ENCODE measurements at regions not wholly inside any gene's neighbourhood (a gene's known extent, or its start where the extent isn't known, plus 50 kb on each side); places are given as distances from the start of the nearest gene placed in this dataset.

- no peak overlapping the region for H3K27ac ChIP-seq (ENCODE audit: low read length)
- peak in 1 of 2 donors; percentile 36 for ATAC-seq
- H3K27me3 ChIP-seq (ENCODE audit: control insufficient read depth, insufficient read depth), result no peaks in the 10 kb centered on the region
- intact Hi-C loops (cut with DNase I), result no loop called here
- no peak overlapping the region for H3K4me3 ChIP-seq (ENCODE audit: low read length)
- 61% methylated on average over 4 of the region's 4 CpGs for WGBS
- peak in 2 of 3 donors; percentile 15 to 29 for DNase-seq
- no peaks in the 10 kb centered on the region for H3K4me1 ChIP-seq (ENCODE audit: control insufficient read depth, insufficient read depth, low read length)
- H3K9me3 ChIP-seq (ENCODE audit: control insufficient read depth, low read length), result no peaks in the 10 kb centered on the region
Observed at GRCh38 chr13:60970736-60971135, 444.9 kb downstream of the PCDH20 start.

DNA sequence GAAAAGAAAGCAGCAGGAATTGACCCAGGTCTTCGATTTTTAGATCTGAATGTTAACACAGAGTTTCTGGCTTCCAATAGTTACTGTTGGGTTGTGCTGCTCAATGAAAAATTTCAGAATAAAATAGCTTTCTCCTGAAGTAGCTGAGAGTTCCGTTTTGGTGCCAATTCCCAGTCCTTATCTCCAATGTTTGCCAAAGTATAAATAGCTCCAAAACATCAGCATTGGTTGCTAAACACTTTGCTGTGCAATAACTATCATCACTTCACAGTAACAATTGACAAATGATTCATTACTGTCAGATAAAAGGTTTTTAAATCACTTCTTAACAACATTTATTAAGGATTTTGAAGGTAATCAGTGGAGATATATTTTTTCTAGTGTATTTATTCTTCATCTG lies 446.0 kb downstream of the PCDH20 start:
- 18% methylated on average over 2 of the region's 2 CpGs for WGBS
- intact Hi-C loops (cut with DNase I), result no loop called here
- H3K27ac ChIP-seq (ENCODE audit: low read length), result no peak overlapping the region

DNA sequence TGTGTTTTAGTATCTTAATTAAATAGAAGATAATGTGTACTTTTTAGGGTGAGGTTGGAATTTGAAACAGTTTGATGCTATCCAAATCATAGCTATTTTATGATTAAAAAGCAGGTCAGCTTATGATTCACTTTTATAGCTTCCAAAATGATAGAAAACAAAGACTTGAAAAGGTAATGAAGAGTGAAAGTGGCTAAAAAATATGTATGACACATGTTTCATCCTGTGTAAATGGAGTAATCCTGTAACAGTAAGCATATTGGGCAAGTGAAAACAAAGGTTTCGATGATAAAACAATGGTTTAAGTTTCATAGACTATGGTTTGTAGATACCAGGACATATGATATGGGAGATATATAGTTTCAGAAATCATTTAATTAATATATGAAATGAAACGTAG lies 456.2 kb downstream of the PCDH20 start:
- intact Hi-C loops (cut with DNase I), result no loop called here
- WGBS, result 79% methylated on average over 2 of the region's 2 CpGs
- Histone ChIP-seq H3K9me3 (ENCODE audit: control insufficient read depth, low read length) (no peaks in the 10 kb centered on the region), H3K4me3 (ENCODE audit: low read length) (no peak overlapping the region), H3K27me3 (ENCODE audit: control insufficient read depth, insufficient read depth) (no peaks in the 10 kb centered on the region), H3K4me1 (ENCODE audit: control insufficient read depth, insufficient read depth, low read length) (no peaks in the 10 kb centered on the region), H3K27ac (ENCODE audit: low read length) (no peak overlapping the region)
- ATAC-seq (no peak), DNase-seq (no peak)

More for the DNA sequence above, 446.0 kb downstream of the PCDH20 start:
- H3K4me1 ChIP-seq (ENCODE audit: control insufficient read depth, insufficient read depth, low read length), result no peaks in the 10 kb centered on the region
- DNase-seq (no peak), ATAC-seq (peak; percentile 75 to 86)
- no peaks in the 10 kb centered on the region for H3K9me3 ChIP-seq (ENCODE audit: control insufficient read depth, low read length)
- no peak overlapping the region for H3K4me3 ChIP-seq (ENCODE audit: low read length)
- H3K27me3 ChIP-seq (ENCODE audit: control insufficient read depth, insufficient read depth), result no peaks in the 10 kb centered on the region

GRCh38 chr13:60957816-60958215 lies 457.8 kb downstream of the PCDH20 start:
- H3K4me3 ChIP-seq (ENCODE audit: low read length), result no peak overlapping the region
- H3K27me3 ChIP-seq (ENCODE audit: control insufficient read depth, insufficient read depth), result no peaks in the 10 kb centered on the region
- WGBS, result 54% methylated on average over 1 of the region's 1 CpG
- no peak for DNase-seq
- H3K9me3 ChIP-seq (ENCODE audit: control insufficient read depth, low read length), result no peaks in the 10 kb centered on the region
- no peak for ATAC-seq
- no peaks in the 10 kb centered on the region for H3K4me1 ChIP-seq (ENCODE audit: control insufficient read depth, insufficient read depth, low read length)
- H3K27ac ChIP-seq (ENCODE audit: low read length), result no peak overlapping the region
- intact Hi-C loops (cut with DNase I), result no loop called here

GRCh38 chr13:60945396-60945795 lies 470.3 kb downstream of the PCDH20 start:
- Histone ChIP-seq H3K27me3 (ENCODE audit: control insufficient read depth, insufficient read depth) (no peaks in the 10 kb centered on the region), H3K27ac (ENCODE audit: low read length) (no peak overlapping the region), H3K4me3 (ENCODE audit: low read length) (no peak overlapping the region), H3K9me3 (ENCODE audit: control insufficient read depth, low read length) (no peaks in the 10 kb centered on the region), H3K4me1 (ENCODE audit: control insufficient read depth, insufficient read depth, low read length) (no peaks in the 10 kb centered on the region)
- 31% methylated on average over 1 of the region's 1 CpG for WGBS
- ATAC-seq (no peak), DNase-seq (no peak)
- intact Hi-C loops (cut with DNase I), result no loop called here

GRCh38 chr13:60944863-60945262 lies 470.8 kb downstream of the PCDH20 start:
- Histone ChIP-seq H3K4me1 (ENCODE audit: control insufficient read depth, insufficient read depth, low read length) (no peaks in the 10 kb centered on the region), H3K9me3 (ENCODE audit: control insufficient read depth, low read length) (no peaks in the 10 kb centered on the region), H3K27me3 (ENCODE audit: control insufficient read depth, insufficient read depth) (no peaks in the 10 kb centered on the region), H3K4me3 (ENCODE audit: low read length) (no peak overlapping the region), H3K27ac (ENCODE audit: low read length) (no peak overlapping the region)
- WGBS, result 71% methylated on average over 1 of the region's 1 CpG
- DNase-seq (no peak), ATAC-seq (no peak)
- intact Hi-C loops (cut with DNase I), result no loop called here

DNA sequence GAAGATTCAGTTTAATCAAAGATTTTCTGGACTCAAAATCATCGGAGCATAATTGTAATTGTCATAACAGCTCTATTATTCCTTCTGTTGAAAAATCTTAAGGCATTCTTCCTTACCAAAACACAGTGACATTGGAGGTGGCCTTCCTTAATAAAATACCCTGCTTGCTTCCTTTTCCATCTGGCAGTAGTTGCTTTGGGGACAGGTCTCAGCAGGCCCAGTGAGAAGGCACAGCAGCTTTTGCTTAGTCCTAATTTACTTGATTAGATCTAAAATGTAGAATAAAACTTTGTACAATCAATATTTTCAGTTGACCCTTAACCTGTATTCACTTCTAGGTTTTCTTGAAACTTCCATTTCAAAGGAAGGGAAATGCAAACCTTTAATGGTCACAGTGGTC lies 471.6 kb downstream of the PCDH20 start:
- intact Hi-C loops (cut with DNase I), result no loop called here
- no peaks in the 10 kb centered on the region for H3K9me3 ChIP-seq (ENCODE audit: control insufficient read depth, low read length)
- H3K27ac ChIP-seq (ENCODE audit: low read length), result no peak overlapping the region
- no peaks in the 10 kb centered on the region for H3K27me3 ChIP-seq (ENCODE audit: control insufficient read depth, insufficient read depth)
- no peak for ATAC-seq
- WGBS, result 82% methylated on average over 1 of the region's 1 CpG
- H3K4me3 ChIP-seq (ENCODE audit: low read length), result no peak overlapping the region
- no peaks in the 10 kb centered on the region for H3K4me1 ChIP-seq (ENCODE audit: control insufficient read depth, insufficient read depth, low read length)
- no peak for DNase-seq

DNA sequence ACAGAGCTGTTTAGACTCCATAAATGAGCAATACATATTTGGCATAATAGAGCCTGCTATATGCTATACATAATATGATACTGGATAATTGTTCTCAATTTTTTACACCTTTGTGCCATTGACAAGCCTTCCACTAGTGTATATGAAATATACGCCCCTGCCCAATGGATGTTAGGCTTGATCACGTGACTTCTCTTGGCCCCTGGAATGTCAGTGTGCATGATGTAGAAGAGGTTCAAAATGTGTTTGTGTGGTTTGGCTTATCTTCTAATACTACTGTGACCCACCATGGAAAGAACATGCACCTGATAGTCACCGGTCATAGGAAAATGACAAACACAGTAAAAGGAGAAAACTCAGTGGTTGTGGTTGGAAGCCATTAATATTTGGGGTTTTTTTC lies 479.4 kb downstream of the PCDH20 start:
- intact Hi-C loops (cut with DNase I), result no loop called here
- no peak for ATAC-seq
- 77% methylated on average over 3 of the region's 3 CpGs for WGBS
- H3K4me3 ChIP-seq (ENCODE audit: low read length), result no peak overlapping the region
- DNase-seq, result no peak
- no peak overlapping the region for H3K27ac ChIP-seq (ENCODE audit: low read length)
- H3K4me1 ChIP-seq (ENCODE audit: control insufficient read depth, insufficient read depth, low read length), result no peaks in the 10 kb centered on the region
- H3K27me3 ChIP-seq (ENCODE audit: control insufficient read depth, insufficient read depth), result no peaks in the 10 kb centered on the region
- no peaks in the 10 kb centered on the region for H3K9me3 ChIP-seq (ENCODE audit: control insufficient read depth, low read length)

- no peaks in the 10 kb centered on the region for H3K27me3 ChIP-seq (ENCODE audit: control insufficient read depth, insufficient read depth)
- WGBS, result 82% methylated on average over 2 of the region's 2 CpGs
- DNase-seq (no peak), ATAC-seq (no peak)
- no peak overlapping the region for H3K27ac ChIP-seq (ENCODE audit: low read length)
- H3K4me1 ChIP-seq (ENCODE audit: control insufficient read depth, insufficient read depth, low read length), result no peaks in the 10 kb centered on the region
- H3K4me3 ChIP-seq (ENCODE audit: low read length), result no peak overlapping the region
- intact Hi-C loops (cut with DNase I), result no loop called here
- no peaks in the 10 kb centered on the region for H3K9me3 ChIP-seq (ENCODE audit: control insufficient read depth, low read length)
Observed at GRCh38 chr13:60933638-60934037, 482.0 kb downstream of the PCDH20 start.

DNA sequence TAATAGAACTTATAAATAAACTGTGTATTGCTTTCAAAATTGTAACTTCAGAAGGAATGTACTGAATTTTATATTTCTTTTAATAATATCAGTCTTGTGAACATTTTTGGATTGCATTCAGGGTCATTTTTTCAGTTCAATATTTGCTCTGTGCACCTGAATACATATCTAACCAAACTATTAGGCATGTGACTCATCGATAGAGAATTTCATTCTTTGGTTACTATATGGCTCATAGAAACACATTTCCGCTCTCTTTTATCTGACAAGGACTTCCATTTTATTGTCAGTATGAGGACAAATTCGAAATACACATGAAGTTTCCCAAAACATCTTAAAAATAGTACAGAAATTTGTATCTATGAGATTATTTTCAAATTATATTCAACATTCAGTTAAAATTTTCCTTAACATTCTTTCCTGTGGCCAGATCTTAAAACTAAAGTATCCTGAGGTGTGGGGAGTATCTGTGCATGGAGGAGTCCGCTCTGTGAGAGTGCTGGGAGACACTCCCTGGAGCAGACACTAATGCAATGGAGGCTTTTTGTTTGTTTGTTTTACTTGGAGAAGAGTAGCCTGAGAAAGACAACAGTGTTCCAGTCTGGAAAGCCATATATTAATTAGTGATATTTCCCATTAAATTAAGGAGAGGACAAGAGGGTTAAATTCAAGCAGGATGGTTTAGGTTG lies 483.6 kb downstream of the PCDH20 start:
- intact Hi-C loops (cut with DNase I), result no loop called here
- Histone ChIP-seq H3K9me3 (ENCODE audit: control insufficient read depth, low read length) (no peaks in the 10 kb centered on the region), H3K27me3 (ENCODE audit: control insufficient read depth, insufficient read depth) (no peaks in the 10 kb centered on the region), H3K4me1 (ENCODE audit: control insufficient read depth, insufficient read depth, low read length) (no peaks in the 10 kb centered on the region), H3K27ac (ENCODE audit: low read length) (no peak overlapping the region), H3K4me3 (ENCODE audit: low read length) (no peak overlapping the region)
- ATAC-seq (no peak), DNase-seq (no peak)
- 71% methylated on average over 4 of the region's 4 CpGs for WGBS

DNA sequence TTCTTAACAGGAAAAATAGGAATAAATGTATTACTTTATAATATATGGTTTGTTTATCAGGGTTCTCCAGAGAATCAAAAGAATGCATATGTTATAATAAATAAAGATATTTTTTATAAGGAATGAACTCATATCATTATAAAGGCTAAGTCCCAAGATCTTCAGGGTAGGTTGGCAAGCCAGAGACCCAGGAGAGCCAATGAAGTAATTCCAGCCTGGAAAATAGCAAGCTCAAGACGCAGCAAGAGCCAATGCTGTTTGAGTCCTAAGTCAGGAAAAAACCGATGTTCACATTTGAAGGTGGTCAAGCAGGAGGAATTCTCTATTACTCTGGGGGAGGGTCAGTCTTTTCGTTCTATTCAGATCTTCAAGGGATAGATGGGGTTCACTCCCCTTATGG lies 490.0 kb downstream of the PCDH20 start:
- Histone ChIP-seq H3K27me3 (ENCODE audit: control insufficient read depth, insufficient read depth) (no peaks in the 10 kb centered on the region), H3K4me1 (ENCODE audit: control insufficient read depth, insufficient read depth, low read length) (no peaks in the 10 kb centered on the region), H3K27ac (ENCODE audit: low read length) (no peak overlapping the region), H3K9me3 (ENCODE audit: control insufficient read depth, low read length) (no peaks in the 10 kb centered on the region), H3K4me3 (ENCODE audit: low read length) (no peak overlapping the region)
- DNase-seq, result no peak
- intact Hi-C loops (cut with DNase I), result no loop called here
- ATAC-seq, result no peak
- WGBS, result 70% methylated on average over 3 of the region's 3 CpGs

GRCh38 chr13:60924856-60925255 lies 490.8 kb downstream of the PCDH20 start:
- Histone ChIP-seq H3K27me3 (ENCODE audit: control insufficient read depth, insufficient read depth) (no peaks in the 10 kb centered on the region), H3K4me1 (ENCODE audit: control insufficient read depth, insufficient read depth, low read length) (no peaks in the 10 kb centered on the region), H3K27ac (ENCODE audit: low read length) (no peak overlapping the region), H3K4me3 (ENCODE audit: low read length) (no peak overlapping the region), H3K9me3 (ENCODE audit: control insufficient read depth, low read length) (no peaks in the 10 kb centered on the region)
- no peak for ATAC-seq
- DNase-seq, result no peak
- WGBS, result 77% methylated on average over 2 of the region's 2 CpGs
- intact Hi-C loops (cut with DNase I), result no loop called here
